Left cardiac atrium (tissue), 4 donors: ENCODE measurements at regions not wholly inside any gene's neighbourhood (a gene's known extent, or its start where the extent isn't known, plus 50 kb on each side); places are given as distances from the start of the nearest gene placed in this dataset.

ENCODE experiments used
- ATAC-seq, 2 donors: fragments of 200-7000 bp; cut with Tn5 transposase; one replicate each; pipeline ENCODE4 v1.9.1; 2020; ENCODE audit warnings: mild to moderate bottlenecking in 2 of 2, moderate library complexity in 2 of 2
- DNase-seq: peaks from one replicate; pipeline ENCODE4 v3.0.0-alpha.2; 2020
- intact Hi-C, 2 donors: fragments of 100-400 bp; cut with DNase I; formaldehyde crosslinking; loops; one replicate each; pipeline versions ENCODE4 v1.14.1 to v1.15.1; 2022 to 2023
- donor health status: DM: no; HTN: yes; CAD: no.
- donor health status: DM: no; HTN: yes; CAD: no; lungs with severe emphysema.
- donor health status: DM: yes; HTN: yes; CAD: no.
- donor health status: Dilated cardiomyopathy.

GRCh38 chr2:862731-863466, 87.8 kb upstream of the SNTG2 start:
- intact Hi-C loops = no loop called here
- no peak for ATAC-seq

GRCh38 chr2:862355-862687, 88.3 kb upstream of the SNTG2 start:
- DNase-seq (no peak), ATAC-seq (no peak)
- intact Hi-C loops = no loop called here

More at GRCh38 chr2:862731-863466, 87.8 kb upstream of the SNTG2 start:
- DNase-seq = no peak

DNA sequence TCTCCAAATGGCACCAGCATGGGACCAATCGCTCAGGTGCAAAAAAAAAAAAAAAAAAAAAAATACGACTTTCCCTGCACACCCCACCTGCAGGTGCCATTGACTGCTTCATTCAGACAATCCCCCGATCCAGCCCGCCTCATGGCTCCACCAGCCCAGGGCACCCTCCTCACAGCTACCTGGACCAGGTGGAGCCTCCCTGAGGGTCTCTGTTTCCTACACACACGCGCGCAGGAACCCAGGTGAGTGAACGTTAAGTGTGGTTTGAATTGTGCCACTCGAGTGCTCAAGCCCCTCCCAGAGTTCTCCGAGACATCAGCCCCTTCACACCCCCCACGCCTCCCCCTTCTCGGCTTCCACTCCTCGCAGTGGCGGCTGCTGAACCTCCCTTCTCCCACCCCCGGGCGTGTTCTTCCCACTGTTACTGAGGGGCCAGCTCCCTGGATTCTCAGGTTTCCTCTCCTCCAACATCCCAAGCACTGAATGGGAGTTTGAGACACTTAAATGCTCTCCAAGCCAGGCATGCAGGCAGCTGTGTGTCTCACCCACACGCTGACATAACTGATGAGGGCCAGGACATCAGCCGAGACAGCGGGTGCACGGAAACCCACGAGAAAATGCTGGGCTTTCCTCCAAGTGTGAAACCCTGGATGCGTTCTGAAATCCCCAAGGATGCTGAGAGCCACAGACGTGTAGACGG, 88.8 kb upstream of the SNTG2 start:
- DNase-seq (no peak), ATAC-seq (no peak)
- intact Hi-C loops = no loop called here

- DNase-seq = no peak
- intact Hi-C loops = no loop called here
- ATAC-seq = no peak
These were observed 90.3 kb upstream of the SNTG2 start for GRCh38 chr2:860259-860855.

- ATAC-seq = no peak
- no peak for DNase-seq
- intact Hi-C loops = loop anchor here in 1 of 2 donors (10.0 kb wide), 1 partner anchor 686 kb away; no protein-coding TSS in a partner anchor
These were observed 92.0 kb upstream of the SNTG2 start for GRCh38 chr2:858646-859045.

DNA sequence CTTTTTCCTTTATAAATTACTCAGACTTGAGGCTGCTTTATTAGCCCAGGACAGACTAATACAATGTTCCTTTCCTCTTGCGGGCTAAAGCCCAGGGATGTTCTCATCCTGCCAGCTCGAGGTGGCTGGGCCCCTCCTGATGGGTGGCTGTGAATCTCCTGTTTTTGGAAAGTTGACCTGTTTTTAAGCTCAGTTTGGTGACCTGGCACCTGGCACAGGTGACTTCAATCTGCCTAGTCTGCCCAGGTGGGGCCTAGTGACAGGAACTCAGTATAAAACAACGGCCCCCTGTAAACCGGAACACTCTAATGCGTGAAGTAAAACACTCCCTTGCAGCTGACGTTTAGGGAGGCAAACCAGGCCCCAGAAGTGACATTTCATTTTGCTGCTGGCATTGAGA, 92.7 kb upstream of the SNTG2 start:
- intact Hi-C loops = loop anchor here in 1 of 2 donors (10.0 kb wide), 1 partner anchor 687 kb away; no protein-coding TSS in a partner anchor
- no peak for ATAC-seq
- DNase-seq = no peak

GRCh38 chr2:857081-857480, 93.6 kb upstream of the SNTG2 start:
- ATAC-seq (no peak), DNase-seq (no peak)
- intact Hi-C loops = loop anchor here in 1 of 2 donors (10.0 kb wide), 1 partner anchor 688 kb away; no protein-coding TSS in a partner anchor

GRCh38 chr2:856456-856855, 94.2 kb upstream of the SNTG2 start:
- ATAC-seq (no peak), DNase-seq (no peak)
- intact Hi-C loops = loop anchor here in 1 of 2 donors (10.0 kb wide), 1 partner anchor 688 kb away; no protein-coding TSS in a partner anchor

- no peak for ATAC-seq
These were observed 94.6 kb upstream of the SNTG2 start for GRCh38 chr2:856041-856440.

GRCh38 chr2:855177-855576, 95.5 kb upstream of the SNTG2 start:
- ATAC-seq = no peak
- DNase-seq = no peak
- intact Hi-C loops = loop anchor here in 1 of 2 donors (10.0 kb wide), 1 partner anchor 690 kb away; no protein-coding TSS in a partner anchor

More at GRCh38 chr2:856041-856440, 94.6 kb upstream of the SNTG2 start:
- intact Hi-C loops = loop anchor here in 1 of 2 donors (10.0 kb wide), 1 partner anchor 689 kb away; no protein-coding TSS in a partner anchor
- no peak for DNase-seq

- peak; percentile 44 for DNase-seq
- intact Hi-C loops = loop anchor here (5.0 to 10.0 kb wide), 2 partner anchors 690 to 693 kb away; no protein-coding TSS in a partner anchor
- ATAC-seq = no peak
These were observed 96.2 kb upstream of the SNTG2 start for GRCh38 chr2:854460-854859.

DNA sequence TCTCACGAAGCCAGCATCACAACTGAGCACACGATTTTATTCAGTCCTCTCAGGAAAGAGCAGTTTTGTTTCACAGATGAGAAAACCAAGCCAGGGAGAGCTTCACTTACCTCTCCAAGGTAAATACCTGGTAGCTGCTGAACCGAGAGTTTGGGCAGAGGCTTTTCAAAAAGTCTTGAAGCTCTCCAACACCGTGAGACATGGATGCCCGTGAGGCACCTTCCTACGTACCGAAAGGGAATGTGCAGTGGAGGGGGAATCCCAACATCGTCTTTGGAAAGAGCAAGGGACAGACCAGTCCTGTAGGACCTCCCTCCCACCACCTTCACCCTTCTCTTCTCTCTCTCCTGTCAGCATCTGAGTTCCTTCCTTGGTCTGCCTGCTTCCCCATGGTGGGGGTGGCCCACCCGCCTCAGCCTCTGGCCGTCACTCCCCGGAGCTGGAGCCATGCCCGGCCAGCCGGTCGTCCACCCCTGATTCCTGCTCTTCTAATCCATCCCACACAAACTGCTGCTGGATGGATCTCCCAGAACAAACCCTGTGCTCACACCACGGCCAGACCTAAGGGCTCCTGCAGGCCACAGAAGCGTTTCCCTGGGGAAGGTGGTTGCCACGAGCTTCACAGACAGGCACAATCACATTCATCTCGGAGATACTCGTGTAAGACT, 97.3 kb upstream of the SNTG2 start:
- intact Hi-C loops = loop anchor here (5.0 to 10.0 kb wide), 2 partner anchors 691 to 694 kb away; no protein-coding TSS in a partner anchor
- ATAC-seq (no peak), DNase-seq (no peak)

- intact Hi-C loops = loop anchor here (5.0 to 10.0 kb wide), 2 partner anchors 693 to 695 kb away; no protein-coding TSS in a partner anchor
- DNase-seq (no peak), ATAC-seq (no peak)
These were observed 98.5 kb upstream of the SNTG2 start for GRCh38 chr2:852168-852567.

GRCh38 chr2:851680-852079, 99.0 kb upstream of the SNTG2 start:
- ATAC-seq = no peak
- DNase-seq = no peak
- intact Hi-C loops = loop anchor here (5.0 to 10.0 kb wide), 2 partner anchors 693 to 696 kb away; no protein-coding TSS in a partner anchor

DNA sequence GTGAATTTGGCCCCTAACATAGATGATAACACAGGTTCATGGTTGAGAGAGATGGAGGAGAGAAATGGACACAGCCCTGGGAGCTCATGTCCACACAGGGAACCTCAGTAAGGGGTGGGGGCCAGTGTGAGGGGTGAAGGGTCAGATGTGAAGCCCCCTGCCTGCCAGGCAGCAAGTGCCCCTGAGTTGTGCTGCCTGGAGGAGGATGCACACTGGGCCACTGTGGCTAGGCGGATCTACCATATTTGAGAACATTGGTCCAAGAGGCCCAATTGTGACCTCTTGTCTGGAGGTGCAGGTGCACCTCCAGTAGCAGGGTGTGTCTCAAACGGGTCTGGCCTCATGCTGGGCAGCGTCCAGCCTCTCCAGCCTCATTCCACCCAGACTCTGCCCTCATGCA, 99.6 kb upstream of the SNTG2 start:
- DNase-seq (no peak), ATAC-seq (no peak)
- intact Hi-C loops = loop anchor here (5.0 to 10.0 kb wide), 2 partner anchors 694 to 696 kb away; no protein-coding TSS in a partner anchor

- no peak for ATAC-seq
- intact Hi-C loops = loop anchor here (5.0 to 10.0 kb wide), 2 partner anchors 694 to 697 kb away; no protein-coding TSS in a partner anchor
These were observed 100.2 kb upstream of the SNTG2 start for GRCh38 chr2:850429-850828.

DNA sequence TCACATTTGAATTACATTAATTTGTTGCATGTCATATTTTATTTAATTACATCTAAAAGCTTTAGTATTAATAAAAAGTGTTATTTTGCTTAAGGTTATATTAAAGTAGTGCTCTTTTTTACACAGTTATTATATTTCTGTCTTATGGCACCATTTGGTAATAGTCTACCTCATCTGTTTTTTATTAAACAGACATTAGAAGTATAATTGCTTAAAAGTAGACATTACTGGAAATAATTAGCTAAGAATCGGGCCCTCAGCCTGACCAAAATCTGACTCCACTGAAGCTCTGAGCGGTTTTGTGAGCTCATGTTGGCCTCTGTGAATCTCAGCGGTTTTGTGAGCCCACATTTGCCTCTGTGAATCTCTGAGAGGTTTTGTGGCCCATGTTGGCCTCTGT, 102.5 kb upstream of the SNTG2 start:
- DNase-seq (no peak), ATAC-seq (no peak)
- intact Hi-C loops = loop anchor here in 1 of 2 donors (2.0 kb wide), 1 partner anchor 35 kb away; no protein-coding TSS in a partner anchor

More at GRCh38 chr2:850429-850828, 100.2 kb upstream of the SNTG2 start:
- DNase-seq = no peak

GRCh38 chr2:847669-848068, 103.0 kb upstream of the SNTG2 start:
- ATAC-seq = no peak

GRCh38 chr2:844715-845114, 105.9 kb upstream of the SNTG2 start:
- ATAC-seq (no peak), DNase-seq (no peak)
- intact Hi-C loops = no loop called here

More at GRCh38 chr2:847669-848068, 103.0 kb upstream of the SNTG2 start:
- intact Hi-C loops = loop anchor here in 1 of 2 donors (2.0 kb wide), 1 partner anchor 35 kb away; no protein-coding TSS in a partner anchor
- DNase-seq = no peak
